Esophagus muscularis mucosa (tissue), 3 donors: ENCODE measurements at regions not wholly inside any gene's neighbourhood (a gene's known extent, or its start where the extent isn't known, plus 50 kb on each side); places are given as distances from the start of the nearest gene placed in this dataset.

Source experiments
- CTCF ChIP-seq, 3 experiments: fragments of 200-600 bp in 2 of 3; fragments of 450-650 bp in 1 of 3; sonication (generic) in 2 of 3; IDR thresholded peaks; one replicate each; pipeline ENCODE4 v1.5.1; 2017 to 2019; ENCODE audit warnings: antibody characterized with exemption in 3 of 3, mild to moderate bottlenecking in 2 of 3, moderate library complexity in 1 of 3
- POLR2AphosphoS5 ChIP-seq, 2 donors: sonication (generic); formaldehyde crosslinking; IDR thresholded peaks; one replicate each; pipeline ENCODE4 v1.6.1; 2017; ENCODE audit warnings: antibody characterized with exemption in 2 of 2

DNA sequence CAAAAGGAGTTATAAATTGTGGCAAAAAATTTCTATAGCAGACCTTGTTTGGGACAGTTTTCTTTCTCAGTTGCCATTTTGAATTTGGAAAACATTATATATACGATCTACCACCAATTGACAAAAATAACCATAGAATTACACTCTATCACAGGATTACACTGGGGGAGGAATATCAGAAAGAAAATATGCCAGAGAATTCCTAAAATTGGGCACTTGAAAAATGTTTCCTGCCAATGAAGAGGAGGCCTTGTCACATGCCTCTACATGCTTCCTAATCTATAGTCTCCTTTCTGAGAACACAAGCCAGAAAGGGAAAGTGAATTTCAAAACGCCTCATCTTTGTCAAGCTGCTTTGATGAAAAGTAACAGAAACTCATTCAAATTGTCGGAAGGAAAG, 78.5 kb upstream of the DNAH5 start:
- TF ChIP-seq POLR2AphosphoS5 (IDR thresholded peaks at IDR 0.05) (no peak), CTCF (IDR thresholded peaks at IDR 0.05) (no peak)
